K562 (cell line): ENCODE measurements at regions not wholly inside any gene's neighbourhood (a gene's known extent, or its start where the extent isn't known, plus 50 kb on each side); places are given as distances from the start of the nearest gene placed in this dataset.

ENCODE experiments used
- ATAC-seq: fragments of 200-7000 bp; cut with Tn5 transposase; 3 replicates; pipeline ENCODE4 v1.9.1; 2020; ENCODE audit warnings: moderate library complexity
- BruUV-seq: library from RNA; stranded (reverse); fragments of 400-500 nt; replicated peaks from 2 replicates; lab custom pipeline; 2021; lab: Mats Ljungman, UMichigan
- CTCF ChIA-PET: fragments of 300-600 bp; formaldehyde crosslinking; extraction: SDS; loops from one replicate; lab custom pipeline; 2021; ENCODE audit warnings: low intra/inter-chr PET ratio; lab: Yijun Ruan, JAX
- POLR2A ChIA-PET: fragments of 300-600, 350-650 bp; sonication (Branson Sonifier 250); formaldehyde crosslinking; extraction: SDS; loops from one replicate; lab custom pipeline; 2021; ENCODE audit warnings: antibody characterized with exemption, inconsistent platforms; lab: Yijun Ruan, JAX
- DNase-seq, 4 experiments: peaks; one replicate each; pipeline versions ENCODE4 v3.0.0 to v3.0.0-alpha.2; 2011 to 2018; ENCODE audit warnings: low spot score in 3 of 4, mixed read lengths in 3 of 4; ENCODE audit errors: extremely low read depth in 1 of 4
- FAIRE-seq: peaks from 2 replicates; lab custom pipeline; 2011; peaks lifted over from hg19 to GRCh38; lab: Jason Lieb, UNC
- H2AFZ ChIP-seq: 2 replicates; pipeline ENCODE4 v1.6.0; 2011; ENCODE audit warnings: low read depth, low read length, control low read depth, inconsistent platforms
- H3K27ac ChIP-seq: fragments of 200-600 bp; 3 replicates; pipeline ENCODE4 v1.8.0; 2011; ENCODE audit warnings: low read depth, mild to moderate bottlenecking, control low read depth, inconsistent platforms, low read length, moderate library complexity, mixed read lengths; ENCODE audit errors: extremely low read depth
- H3K27me3 ChIP-seq, 2 experiments: fragments of 300-600 bp in 1 of 2; 2 replicates in 1 of 2; 3 replicates in 1 of 2; pipeline versions ENCODE4 v1.6.0 to v1.8.0; 2011; ENCODE audit warnings: inconsistent platforms in 2 of 2, low read length in 2 of 2, mild to moderate bottlenecking in 1 of 2, mixed read lengths in 1 of 2, moderate library complexity in 1 of 2; ENCODE audit not compliant: control insufficient read depth in 2 of 2, insufficient read depth in 2 of 2
- H3K36me3 ChIP-seq: fragments of 300-600 bp; 3 replicates; pipeline ENCODE4 v1.8.0; 2011; ENCODE audit warnings: mild to moderate bottlenecking, low read length, inconsistent platforms; ENCODE audit not compliant: control insufficient read depth, insufficient read depth
- H3K4me1 ChIP-seq, 2 experiments: fragments of 200-600 bp in 1 of 2; replicated peaks in 1 of 2; 2 replicates in 1 of 2; 3 replicates in 1 of 2; pipeline versions ENCODE4 v1.5.1 to v1.8.0; 2011; ENCODE audit warnings: inconsistent platforms in 2 of 2, low read length in 2 of 2, mild to moderate bottlenecking in 1 of 2, mixed read lengths in 1 of 2, moderate library complexity in 1 of 2; ENCODE audit not compliant: control insufficient read depth in 2 of 2, insufficient read depth in 2 of 2
- H3K4me2 ChIP-seq: 2 replicates; pipeline ENCODE4 v1.6.1; 2011; ENCODE audit warnings: low read length, control low read depth, inconsistent platforms, mixed read lengths; ENCODE audit not compliant: insufficient read depth
- H3K4me3 ChIP-seq: fragments of 200-600 bp; sonication (generic), shearing (Covaris generic); 2 replicates; pipeline ENCODE4 v1.5.1; 2016; ENCODE audit warnings: control low read depth, inconsistent platforms
- H3K79me2 ChIP-seq: fragments of 200-600 bp; 3 replicates; pipeline ENCODE4 v1.8.0; 2011; ENCODE audit warnings: low read length, inconsistent platforms; ENCODE audit not compliant: control insufficient read depth, insufficient read depth
- H3K9ac ChIP-seq, 2 experiments: 2 replicates each; pipeline versions ENCODE4 v1.6.0 to v1.6.1; 2011; ENCODE audit warnings: low read depth in 2 of 2, low read length in 2 of 2, control low read depth in 1 of 2, inconsistent platforms in 1 of 2, mild to moderate bottlenecking in 1 of 2, mixed read lengths in 1 of 2; ENCODE audit not compliant: insufficient read depth in 1 of 2
- H3K9me1 ChIP-seq: one replicate; pipeline ENCODE4 v1.6.0; 2011; ENCODE audit warnings: inconsistent platforms, mild to moderate bottlenecking, low read length, moderate library complexity; ENCODE audit not compliant: control insufficient read depth, insufficient read depth
- H3K9me3 ChIP-seq: replicated peaks from 2 replicates; pipeline ENCODE4 v1.5.1; 2011; ENCODE audit warnings: low read depth, low read length, inconsistent platforms; ENCODE audit not compliant: control insufficient read depth, insufficient read depth
- H4K20me1 ChIP-seq: replicated peaks from 2 replicates; pipeline ENCODE4 v1.6.1; 2011; ENCODE audit warnings: low read length, inconsistent platforms, mixed read lengths; ENCODE audit not compliant: control insufficient read depth, insufficient read depth
- BMI1 ChIP-seq: fragments of 150-350 bp; IDR thresholded peaks from 2 replicates; pipeline ENCODE4 v1.6.1; 2014; ENCODE audit warnings: low read length
- CHD1 ChIP-seq: fragments of 200-600 bp; sonication (generic); IDR thresholded peaks from one replicate; pipeline ENCODE4 v1.6.1; 2012; ENCODE audit warnings: mild to moderate bottlenecking, moderate library complexity, low read length, inconsistent platforms
- CREM ChIP-seq: IDR thresholded peaks from 2 replicates; pipeline ENCODE4 v1.6.1; 2014; ENCODE audit warnings: antibody characterized with exemption, low read depth
- CTCFL ChIP-seq: IDR thresholded peaks from 2 replicates; pipeline ENCODE4 v1.6.1; 2011; ENCODE audit warnings: borderline replicate concordance, low read depth, mild to moderate bottlenecking, moderate library complexity, low read length; ENCODE audit not compliant: insufficient read depth, poor library complexity, severe bottlenecking
- HMBOX1 ChIP-seq: sonication (generic); IDR thresholded peaks from 2 replicates; pipeline ENCODE4 v1.6.1; 2016
- ILF3 ChIP-seq: fragments of 450-650 bp; IDR thresholded peaks from 2 replicates; pipeline ENCODE4 v1.6.1; 2018; ENCODE audit warnings: antibody characterized with exemption, mild to moderate bottlenecking, moderate library complexity, borderline replicate concordance
- JUN ChIP-seq, 2 experiments: sonication (generic) in 1 of 2; formaldehyde crosslinking in 1 of 2; IDR thresholded peaks; 2 replicates each; pipeline versions ENCODE4 v1.6.1 to v1.8.0; 2012 to 2022; ENCODE audit warnings: borderline replicate concordance in 2 of 2, mild to moderate bottlenecking in 2 of 2, improper control_type of control experiment in 1 of 2, low read depth in 1 of 2, low read length in 1 of 2, missing genetic modification reagents in 1 of 2
- NCOA1 ChIP-seq: fragments of 450-650 bp; IDR thresholded peaks from 2 replicates; pipeline ENCODE4 v1.6.1; 2016; ENCODE audit warnings: low read depth
- SMAD2 ChIP-seq: fragments of 150-350 bp; IDR thresholded peaks from 2 replicates; pipeline ENCODE4 v1.6.1; 2014; ENCODE audit warnings: low read depth, mild to moderate bottlenecking, low read length
- TFAM ChIP-seq: fragments of 250-450 bp; sonication (Bioruptor Pico); conservative IDR thresholded peaks from 2 replicates; pipeline ENCODE4 v1.5.0; 2021; ENCODE audit warnings: mild to moderate bottlenecking, moderate library complexity
- ZNF79 ChIP-seq: fragments of 250-450 bp; sonication (Bioruptor Pico); IDR thresholded peaks from 2 replicates; pipeline ENCODE4 v1.4.0; 2020; ENCODE audit warnings: low read depth, mild to moderate bottlenecking, moderate library complexity
- WGBS: fragments of 100-300 bp; shearing (Covaris generic); methylation state at CpG from one replicate; pipeline ENCODE4 v1.1.6; 2016; ENCODE audit warnings: low coverage, mixed read lengths; ENCODE audit not compliant: insufficient coverage; ENCODE audit errors: missing lambda C conversion rate; 5-methylcytosine and 5-hydroxymethylcytosine counted together
- in situ Hi-C: fragments of 300-500 bp; cut with MboI; formaldehyde crosslinking; loops from 4 replicates; pipeline ENCODE4 v1.15.0; 2018; ENCODE audit warnings: inconsistent platforms, mixed read lengths
- intact Hi-C: fragments of 100-400 bp; cut with micrococcal nuclease; formaldehyde crosslinking; loops from 2 replicates; pipeline ENCODE4 v1.14.2; 2022
- TF ChIP-seq, protein P1 (sequence below): fragments of 250-450 bp; sonication (Bioruptor Pico); IDR thresholded peaks from 2 replicates; pipeline ENCODE4 v1.6.1; 2021; ENCODE audit warnings: mild to moderate bottlenecking

- Histone ChIP-seq H4K20me1 (no peaks in the 10 kb centered on the region), H3K36me3 (no peaks in the 10 kb centered on the region), H3K4me3 (no peak overlapping the region), H3K4me2 (no peak overlapping the region), H3K27me3 (no peaks in the 10 kb centered on the region), H3K79me2 (no peaks in the 10 kb centered on the region), H3K4me1 (no peaks in the 10 kb centered on the region), H3K27ac (no peak overlapping the region), H3K9ac (no peak overlapping the region), H2AFZ (no peak overlapping the region), H3K9me3 (no peaks in the 10 kb centered on the region), H3K9me1 (no peaks in the 10 kb centered on the region)
- ATAC-seq (no peak), DNase-seq (no peak), FAIRE-seq (no peak)
- WGBS, result 0% methylated on average over 1 of the region's 1 CpG
- CTCF ChIA-PET, result no interaction called here
- in situ Hi-C loops, result no loop called here
- intact Hi-C loops, result no loop called here
- no TSS peak for BruUV-seq
- POLR2A ChIA-PET, result no interaction called here
- TF ChIP-seq CREM (no peak), NCOA1 (no peak), TFAM (no peak), HMBOX1 (no peak), SMAD2 (no peak), BMI1 (no peak), ZNF79 (CRISPR knock-in tag) (no peak), CHD1 (no peak), ILF3 (no peak), JUN (IDR thresholded peaks at IDR 0.05; ENCODE audit: borderline replicate concordance, low read depth, low read length) (no peak), JUN (CRISPR knock-in tag; IDR thresholded peaks at IDR 0.05; ENCODE audit: borderline replicate concordance) (no peak), CTCFL (no peak)
- TF ChIP-seq, protein P1, sequence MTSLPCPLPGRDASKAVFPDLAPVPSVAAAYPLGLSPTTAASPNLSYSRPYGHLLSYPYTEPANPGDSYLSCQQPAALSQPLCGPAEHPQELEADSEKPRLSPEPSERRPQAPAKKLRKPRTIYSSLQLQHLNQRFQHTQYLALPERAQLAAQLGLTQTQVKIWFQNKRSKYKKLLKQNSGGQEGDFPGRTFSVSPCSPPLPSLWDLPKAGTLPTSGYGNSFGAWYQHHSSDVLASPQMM (CRISPR knock-in tag), result no peak
Measured at GRCh38 chr1:81020506-81020905, 780.2 kb upstream of the ADGRL2 start.
